ENCODE measurements at regions not wholly inside any gene's neighbourhood (a gene's known extent, or its start where the extent isn't known, plus 50 kb on each side); places are given as distances from the start of the nearest gene placed in this dataset.

DNA sequence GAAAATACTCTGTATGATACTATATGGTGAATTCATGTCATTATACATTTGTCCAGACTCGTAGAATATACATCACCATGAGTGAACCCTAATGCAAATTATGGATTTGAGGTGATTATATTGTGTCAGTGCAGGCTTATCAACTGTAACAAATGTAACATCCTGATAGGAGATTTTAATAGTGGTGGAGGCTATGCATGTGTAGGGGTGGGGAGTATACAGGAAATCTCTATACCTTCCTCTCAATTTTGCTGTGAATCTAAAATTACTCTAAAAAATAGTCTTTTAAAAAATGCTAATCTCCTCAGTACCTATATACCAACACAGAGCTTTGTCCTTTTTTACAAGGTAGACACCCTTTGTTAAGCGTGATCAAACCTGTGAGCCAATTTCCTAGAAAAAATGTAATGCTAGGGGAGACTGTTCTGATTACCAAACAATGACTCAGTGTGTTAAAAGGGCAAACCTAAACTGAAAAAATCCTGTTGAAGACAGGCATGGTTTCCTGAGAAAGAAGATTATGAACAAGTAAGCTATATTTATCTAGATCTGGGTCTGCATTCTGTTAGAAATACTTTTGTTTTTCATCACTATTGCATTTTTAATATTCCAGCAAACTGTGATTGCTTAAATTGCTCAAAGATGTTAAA is 170.9 kb downstream of the DUSP6 start:
- no peak for DNase-seq

DNA sequence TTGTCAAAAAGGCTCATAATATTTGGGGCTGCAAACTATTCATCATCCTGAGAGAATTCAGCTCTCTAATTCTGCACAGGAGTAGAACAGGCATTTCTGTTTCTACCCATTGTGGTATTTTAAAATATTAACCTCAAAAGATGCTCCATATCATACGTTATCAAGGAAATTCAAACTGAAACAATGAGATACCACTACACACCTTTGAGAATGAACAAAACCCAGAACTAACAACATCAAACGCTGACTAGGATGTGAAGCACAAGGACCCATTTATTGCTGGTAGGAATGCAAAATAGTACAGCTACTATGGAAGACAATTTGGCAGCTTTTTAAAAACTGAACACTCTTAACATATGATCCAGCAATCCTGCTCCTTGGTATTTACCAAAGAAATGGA is 171.8 kb downstream of the DUSP6 start:
- no peak for DNase-seq

DNA sequence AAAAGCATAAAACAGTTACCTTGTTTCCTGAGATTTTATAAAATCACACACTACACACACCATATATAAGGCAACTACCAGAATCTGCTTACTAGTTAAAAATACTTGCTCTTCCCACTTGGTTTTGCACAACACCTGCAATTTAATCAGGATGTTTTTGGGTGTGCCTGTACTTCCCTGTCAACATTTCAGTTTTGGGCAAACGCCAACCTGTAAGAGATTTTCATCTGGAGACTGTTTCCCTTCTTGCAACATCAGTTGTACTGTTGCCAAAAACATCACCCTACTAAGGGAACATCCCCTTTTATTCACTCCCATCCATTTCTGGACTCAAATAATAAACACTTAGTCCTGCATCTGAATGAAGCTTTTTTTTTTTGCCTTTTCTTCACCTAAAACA is 172.3 kb downstream of the DUSP6 start:
- no peak for DNase-seq

DNA sequence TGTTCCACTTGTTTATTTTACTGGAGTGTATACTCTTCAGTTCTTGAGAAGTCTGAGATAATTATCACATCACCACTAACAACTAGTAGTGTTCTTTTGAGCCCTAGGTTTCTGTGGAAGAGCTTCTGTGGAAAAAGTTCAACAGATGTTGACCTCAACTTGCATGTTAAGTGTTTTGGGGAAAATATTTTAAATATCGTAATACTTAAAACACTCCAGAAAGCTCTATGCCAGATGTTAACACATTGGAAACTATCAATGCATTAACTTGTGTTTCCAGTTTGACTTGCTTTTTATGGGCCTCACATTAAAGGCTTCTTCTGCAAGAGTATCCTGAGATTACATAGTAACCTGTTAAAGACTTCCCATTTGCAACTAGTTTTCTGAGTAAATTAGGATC is 173.1 kb downstream of the DUSP6 start:
- no peak for DNase-seq

DNA sequence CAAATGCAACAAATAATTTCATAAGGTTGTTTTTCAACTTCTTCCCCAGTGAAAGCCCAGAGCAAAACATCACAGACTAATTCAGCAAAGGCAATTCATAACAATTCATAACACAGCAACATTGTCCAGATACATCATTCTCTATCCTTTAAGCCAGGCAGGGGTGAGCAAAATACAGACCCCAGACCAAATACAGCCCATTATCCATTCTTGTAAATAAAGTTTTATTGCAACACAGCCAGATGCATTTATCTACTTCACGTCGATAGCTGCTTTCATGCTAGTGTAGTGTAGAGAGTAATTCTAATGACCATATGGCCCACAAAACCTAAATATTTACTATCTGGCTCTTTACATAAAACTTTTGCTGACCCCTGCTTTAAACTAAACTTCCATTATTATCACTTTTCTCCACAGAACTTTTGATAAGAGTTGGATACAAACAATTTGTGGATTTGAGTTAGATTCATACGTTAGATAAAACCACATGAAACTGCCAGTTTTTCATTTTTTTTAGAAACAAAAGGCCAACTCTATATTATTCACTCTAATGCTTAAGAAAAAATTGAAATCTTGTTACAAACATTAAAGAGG is 174.4 kb downstream of the DUSP6 start:
- DNase-seq, result no peak

DNA sequence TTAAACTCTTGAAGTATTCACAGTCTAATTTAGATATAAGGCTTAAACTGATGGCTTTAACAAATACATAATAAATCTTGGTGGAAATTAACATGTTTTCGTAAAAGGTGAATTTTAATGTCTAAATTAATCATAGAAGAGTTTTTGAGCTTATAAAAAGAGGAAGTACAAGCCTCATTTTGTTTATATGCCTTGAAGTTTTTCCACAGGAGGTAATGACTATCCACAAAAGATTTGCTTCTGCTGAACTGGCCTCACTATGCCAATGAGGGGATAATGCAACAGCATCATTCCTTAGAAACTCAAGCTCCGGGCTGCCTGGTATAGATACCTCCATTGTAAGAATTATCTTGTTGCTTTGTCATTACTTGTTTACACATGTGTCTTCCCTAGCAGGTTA is 175.6 kb downstream of the DUSP6 start:
- DNase-seq, result no peak

DNA sequence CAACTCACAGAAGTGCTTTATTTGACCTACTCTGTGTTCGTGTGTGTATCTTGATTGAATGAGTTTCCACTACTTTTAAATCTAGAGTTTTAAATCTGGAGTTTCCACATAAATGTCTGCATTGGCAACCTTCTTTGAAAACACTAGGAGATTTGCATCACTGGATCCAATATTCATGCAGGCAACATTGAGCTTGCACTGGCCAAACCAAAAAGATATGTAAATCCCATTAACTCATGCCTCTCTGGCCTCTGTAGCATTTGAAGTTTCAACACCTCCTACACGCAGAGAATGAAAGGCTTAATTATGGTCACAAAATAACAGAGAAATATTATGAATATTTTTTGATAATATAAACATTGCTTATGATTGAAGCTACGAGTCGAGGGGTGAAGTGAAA is 178.6 kb downstream of the DUSP6 start:
- no peak for DNase-seq

DNA sequence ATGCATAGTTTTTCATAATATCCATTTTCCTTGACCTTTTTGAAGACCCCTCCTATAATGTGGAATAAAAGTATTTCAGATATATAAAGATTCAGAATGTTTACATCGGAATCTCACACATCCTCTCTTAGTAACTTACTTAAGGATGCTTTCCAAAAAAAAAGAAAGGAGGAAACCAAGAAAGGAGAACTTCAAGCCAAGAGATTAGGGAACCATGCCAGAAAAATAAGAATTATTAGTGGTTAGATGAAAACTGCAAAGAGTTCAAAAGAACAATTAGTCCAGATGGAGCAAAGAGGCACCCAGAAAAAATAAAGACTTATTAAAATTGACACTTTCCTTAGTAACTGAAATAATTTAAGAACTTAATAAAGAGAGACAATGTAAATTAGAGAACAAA is 179.2 kb downstream of the DUSP6 start:
- DNase-seq, result no peak

DNA sequence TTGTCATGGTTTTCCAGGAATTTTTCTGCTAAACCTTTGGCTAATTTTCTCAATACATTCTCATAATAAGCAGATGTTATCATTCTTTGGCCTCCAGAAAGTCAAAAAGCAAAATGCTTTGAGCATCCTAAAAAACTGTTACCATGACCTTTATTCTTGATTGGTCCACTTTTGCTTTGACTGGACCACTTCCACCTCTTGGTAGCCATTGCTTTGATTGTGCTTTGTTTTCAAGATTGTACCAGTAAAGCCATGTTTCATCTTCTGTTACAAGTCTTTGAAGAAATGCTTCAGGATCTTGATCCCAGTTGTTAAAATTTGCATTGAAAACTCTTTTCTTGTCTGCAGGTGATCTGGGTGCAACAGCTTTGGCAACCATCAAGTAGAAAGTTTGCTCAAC is 180.1 kb downstream of the DUSP6 start:
- no peak for DNase-seq

DNA sequence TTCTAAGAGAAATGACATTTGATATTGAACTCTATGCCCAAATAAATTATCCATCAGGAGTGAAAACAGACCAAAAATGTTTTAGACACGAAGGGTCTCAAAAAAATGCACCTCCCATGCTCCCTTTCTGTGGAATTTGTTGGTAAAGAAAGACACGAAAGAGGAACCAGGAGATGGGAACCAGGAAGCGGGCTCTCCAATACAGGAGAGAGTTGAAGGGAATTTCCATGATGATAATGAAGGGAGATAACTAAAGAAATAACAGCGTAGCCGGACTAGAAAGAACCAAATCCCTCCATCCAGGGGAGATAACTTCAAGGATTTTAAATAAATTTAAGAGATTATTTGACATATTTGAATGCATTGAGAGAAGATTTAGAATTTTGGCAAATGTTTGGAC is 183.0 kb downstream of the DUSP6 start:
- DNase-seq, result no peak

DNA sequence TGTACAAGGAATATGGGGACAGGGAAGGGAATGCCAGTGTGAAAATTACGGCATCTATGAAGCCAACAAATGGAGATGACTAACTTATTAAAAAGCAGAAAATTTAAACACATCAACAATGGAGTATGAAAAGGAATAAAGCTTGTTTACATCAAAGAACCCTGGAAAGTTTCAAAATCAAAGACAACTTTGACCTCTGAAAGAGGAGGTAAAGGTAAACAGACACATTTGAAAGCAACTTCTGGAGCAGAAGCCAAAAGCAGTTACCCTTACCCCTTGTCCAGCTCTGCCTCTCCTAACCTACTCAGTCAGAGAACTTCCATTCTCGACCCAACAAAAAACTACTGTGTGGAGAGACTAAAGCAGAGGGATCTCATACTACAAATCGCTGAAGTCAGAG is 184.3 kb downstream of the DUSP6 start:
- DNase-seq, result no peak

DNA sequence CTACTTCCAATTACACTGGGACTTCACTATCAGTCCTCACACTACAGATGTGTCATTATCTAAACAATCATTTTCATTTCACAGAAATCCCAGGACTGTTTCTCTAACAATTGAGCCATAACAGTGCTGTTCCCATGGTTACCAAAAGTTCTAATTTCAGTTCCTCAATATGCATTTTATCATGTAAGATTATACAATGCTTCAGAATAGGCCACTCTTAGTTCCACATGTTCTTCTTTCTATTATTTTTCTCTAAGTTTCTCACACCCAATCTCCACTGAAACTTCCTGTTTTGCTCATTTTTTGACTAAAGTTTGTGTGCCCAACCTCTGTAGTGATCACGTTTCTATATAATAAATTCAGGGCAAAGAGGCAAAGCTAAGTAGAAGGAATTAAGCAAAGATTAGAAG is 185.8 kb downstream of the DUSP6 start:
- no peak for DNase-seq

DNA sequence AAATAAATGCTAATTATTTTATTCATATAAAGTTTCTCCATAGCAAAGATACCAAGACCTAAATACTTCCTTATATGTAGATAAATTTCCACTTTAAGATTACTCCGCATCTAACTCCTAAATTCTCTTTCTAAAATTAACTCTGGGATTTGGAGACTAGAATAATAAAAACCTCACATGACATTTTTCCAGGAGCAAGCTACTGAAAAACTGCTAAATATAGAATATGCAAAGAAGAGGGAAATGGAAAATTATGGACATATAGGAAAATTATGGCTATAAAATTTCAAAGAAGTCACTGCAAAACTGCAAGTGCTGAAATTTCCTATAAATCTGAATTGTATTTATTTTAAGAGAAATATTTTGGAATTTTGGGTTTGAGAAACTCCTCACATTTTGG is 186.2 kb downstream of the DUSP6 start:
- DNase-seq, result no peak

DNA sequence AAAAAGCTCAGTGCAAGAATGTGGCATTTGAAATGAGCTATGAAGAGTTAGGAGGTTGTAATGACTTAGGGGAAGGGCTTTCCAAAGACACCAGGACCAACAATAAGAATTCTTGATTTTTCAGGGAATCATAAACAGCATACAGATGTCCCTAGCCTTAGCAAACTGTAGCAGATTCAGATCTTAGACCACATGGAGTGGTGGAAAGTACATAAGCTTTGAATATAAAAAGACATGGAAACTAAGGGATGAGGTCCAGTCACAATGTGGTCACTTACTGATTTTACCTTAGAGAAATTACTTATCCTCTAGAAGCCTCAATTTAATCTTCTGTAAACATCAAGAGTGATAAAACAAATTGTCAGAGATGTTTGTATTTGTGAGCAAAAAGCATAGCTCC is 186.6 kb downstream of the DUSP6 start:
- no peak for DNase-seq

DNA sequence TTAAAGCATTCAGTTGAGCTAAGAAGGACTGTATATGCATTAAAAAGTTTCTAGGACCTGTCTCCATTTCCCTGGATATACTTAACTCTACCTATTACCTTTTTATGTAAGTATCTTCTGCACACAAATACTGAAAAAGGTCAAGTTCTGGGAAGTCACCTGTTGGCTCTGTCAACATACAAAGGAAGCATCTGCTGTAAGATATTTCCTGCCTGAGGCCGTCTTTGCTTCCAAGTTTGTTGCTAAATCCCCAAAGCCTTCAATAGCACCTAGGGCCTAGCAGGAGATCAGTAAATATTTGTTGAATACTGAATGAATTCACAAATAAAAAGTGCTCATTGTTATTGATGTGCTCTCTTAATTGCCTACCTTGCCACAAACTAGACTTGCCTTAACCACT is 188.4 kb downstream of the DUSP6 start:
- DNase-seq, result no peak

DNA sequence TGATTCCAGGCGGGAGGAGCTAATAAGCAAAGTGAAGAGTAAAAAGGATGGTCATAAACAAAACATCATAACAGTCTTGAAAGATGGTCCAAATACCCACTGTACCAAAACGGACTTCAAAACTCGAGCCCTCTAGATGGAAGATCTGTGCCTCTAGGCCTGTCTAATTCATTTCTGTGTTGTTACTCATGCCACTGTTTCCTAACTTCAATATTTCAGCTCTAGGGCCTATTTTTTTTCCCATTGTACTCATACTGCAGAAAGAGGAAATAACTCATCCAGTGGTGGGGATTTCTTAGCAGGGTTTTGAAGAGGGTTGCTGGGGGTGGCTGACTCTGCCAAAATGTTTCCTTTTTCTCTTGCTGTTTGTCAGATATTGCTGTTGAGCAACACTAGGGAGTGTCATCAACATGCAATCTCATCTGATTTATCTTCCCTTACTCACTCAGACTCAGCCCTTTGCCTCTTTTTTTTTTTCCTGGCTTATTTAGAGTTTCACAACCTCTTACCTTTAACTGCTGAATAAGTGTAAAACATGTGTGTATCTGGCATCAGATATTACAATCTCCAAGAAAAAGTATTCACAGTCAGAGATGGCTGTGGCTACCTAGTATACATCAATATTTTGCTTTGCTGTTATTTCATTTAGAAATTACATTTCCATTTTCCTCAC is 189.6 kb downstream of the DUSP6 start:
- no peak for DNase-seq

DNA sequence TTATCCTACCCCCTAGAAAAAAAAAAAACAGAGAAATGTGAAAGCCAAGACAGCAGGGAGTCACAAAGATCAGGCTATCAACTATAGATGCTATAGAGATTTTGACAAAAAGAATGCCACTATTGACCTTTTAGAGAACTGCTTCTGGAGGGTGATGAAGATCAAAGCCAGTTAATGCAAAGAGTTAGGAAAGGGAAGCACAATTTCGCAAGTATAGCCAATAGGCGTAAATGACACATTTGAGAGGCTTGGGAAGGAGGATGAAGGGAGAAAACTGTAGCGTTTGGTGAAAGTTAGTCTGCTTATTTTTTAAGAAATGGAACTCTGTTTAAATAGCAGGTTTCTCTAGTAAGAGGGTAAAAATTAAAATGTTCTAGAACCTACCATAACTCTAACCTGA is 190.7 kb downstream of the DUSP6 start:
- no peak for DNase-seq

DNA sequence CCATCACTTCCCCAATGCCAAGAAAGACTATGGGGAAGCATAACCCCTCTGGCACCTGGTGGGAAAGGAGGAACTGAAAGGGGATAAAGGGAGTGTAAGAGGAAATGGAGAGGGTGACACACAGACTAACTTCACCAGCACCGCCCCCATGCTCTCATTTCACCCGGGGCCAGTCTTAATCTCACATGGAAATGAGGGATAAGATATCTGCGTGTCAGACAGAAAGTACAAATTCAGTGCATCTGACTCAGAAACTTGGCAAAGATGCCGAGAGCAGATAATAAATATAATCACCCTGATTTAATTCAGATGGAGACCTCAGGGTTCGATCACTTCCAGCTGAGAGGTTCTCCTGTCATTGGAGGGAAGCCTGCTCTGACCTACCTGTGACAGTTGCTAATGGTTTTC is 191.6 kb downstream of the DUSP6 start:
- no peak for DNase-seq

DNA sequence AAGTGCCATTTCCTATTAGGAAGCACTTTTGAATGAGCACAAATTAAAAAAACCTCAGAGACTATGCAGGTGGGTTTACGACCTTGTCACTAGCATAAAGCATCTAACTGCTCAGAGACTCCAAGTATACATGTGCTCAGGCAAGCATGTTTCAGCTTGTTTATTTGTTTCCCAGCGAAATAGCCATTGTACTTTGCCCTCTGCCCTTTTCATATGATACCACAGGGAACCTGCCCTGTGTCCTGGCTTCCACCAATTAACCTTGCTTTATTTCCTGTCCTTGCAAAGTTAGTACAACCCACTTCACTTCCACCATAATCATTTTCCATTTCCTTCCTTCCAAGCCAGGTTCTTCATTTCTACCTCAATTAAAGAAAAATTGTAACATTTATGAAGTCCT is 194.9 kb downstream of the DUSP6 start:
- no peak for DNase-seq

DNA sequence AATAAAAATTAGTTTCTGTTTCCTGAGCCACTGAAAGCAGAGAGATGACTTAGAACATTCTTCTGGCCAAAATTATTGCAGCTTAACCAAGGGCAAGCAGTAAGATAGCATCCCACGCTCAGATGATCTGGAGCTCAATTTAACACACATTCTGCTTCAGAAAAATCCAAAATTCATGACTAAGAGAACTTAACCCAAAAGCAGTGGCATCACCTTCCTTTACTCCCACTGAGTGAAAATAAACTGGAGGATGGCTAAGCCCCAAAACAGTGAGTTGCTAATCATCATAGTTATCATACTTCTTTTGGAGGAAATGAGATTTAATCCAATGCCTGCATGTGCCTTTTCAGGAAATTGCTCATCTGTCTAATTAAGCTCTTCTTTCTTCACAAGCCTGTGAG is 195.4 kb downstream of the DUSP6 start:
- DNase-seq, result no peak

DNA sequence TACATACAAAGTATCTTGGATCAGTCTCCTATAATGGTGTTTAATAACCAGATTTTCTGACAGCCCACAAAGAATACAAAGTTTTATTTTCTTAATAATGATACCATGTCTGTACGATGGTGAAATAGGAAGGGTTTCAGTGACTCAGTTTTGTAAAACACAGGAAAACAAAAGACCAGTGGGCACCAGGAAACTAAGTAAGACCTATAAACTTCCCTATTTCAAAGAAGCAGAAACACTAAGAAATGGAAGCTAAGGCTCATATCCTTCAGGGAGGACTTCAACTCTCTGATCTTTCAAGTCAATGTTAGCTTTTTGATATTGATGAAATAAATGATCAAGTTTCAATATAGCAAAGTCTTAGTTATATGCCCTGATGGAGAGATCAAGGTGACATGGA is 196.0 kb downstream of the DUSP6 start:
- no peak for DNase-seq

DNA sequence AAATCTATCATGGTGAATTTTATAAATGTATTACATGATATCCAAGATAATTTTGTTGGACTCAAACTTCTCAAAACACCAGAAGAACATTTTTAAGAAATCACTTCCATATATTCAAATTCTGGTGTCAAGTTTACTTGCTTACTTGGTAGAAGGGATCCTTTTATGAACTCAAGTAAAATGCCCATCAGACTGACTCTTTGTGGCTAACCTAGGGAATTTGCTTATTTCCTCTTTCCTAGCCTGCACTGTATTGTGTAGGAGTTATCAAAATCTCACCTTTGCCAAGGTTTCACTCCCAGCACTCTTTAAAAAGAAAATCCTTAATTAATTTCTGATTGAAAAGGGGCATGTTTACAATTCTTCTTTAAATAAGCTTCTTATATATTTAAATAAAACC is 196.5 kb downstream of the DUSP6 start:
- DNase-seq, result no peak

DNA sequence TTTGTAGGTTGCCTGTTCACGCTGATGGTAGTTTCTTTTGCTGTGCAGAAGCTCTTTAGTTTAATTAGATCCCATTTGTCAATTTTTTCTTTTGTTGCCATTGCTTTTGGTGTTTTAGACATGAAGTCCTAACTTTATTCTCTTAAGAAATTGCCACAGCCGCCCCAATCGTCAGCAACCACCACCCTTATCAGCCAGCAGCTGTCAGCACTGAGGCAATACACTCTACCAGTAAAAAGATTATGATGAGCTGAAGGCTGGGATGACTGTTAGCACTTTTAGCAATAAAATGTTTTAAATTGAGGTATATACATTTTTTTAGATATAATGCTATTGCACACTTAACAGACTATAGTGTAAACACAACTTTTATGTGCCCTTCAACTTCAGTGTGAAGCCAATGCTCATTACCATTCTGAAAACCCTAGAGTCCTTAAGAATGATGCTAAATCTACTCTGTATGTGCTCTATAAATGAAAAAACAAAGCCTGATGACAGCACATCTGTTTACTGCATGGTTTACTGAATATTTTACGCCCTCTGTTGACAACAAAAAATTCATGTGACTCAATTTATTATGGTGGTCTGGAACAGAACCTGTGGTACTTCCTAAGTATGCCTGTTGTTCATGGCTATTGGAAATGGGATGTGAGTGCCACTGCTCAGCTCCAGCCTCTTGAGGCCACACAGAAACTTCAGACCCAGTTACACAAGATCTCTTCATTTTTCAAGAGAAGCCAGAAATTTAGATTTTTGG is 197.4 kb downstream of the DUSP6 start:
- no peak for DNase-seq

DNA sequence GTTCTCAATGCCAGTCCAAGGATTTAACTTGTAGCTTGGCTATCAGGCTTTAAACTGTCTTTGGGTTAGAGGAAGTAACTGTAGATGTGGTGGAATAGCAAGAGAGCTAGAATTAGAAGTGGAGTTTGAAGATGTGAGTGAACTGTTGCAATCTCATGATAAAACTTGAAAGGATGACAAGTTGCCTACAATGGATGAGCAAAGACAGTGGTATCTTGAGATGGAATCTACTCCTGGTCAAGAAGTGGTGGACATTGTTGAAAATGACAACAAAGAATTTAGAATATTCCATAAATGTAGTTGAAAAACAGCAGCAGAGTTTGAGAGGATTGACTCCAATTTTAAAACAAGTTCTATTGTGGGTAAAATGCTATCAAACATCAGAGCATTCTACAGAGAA is 199.0 kb downstream of the DUSP6 start:
- no peak for DNase-seq

Measured in NCI-H2081 treated with DMSO at 0.1 percent for 48 hours (cell line).